ENCODE measurements at regions not wholly inside any gene's neighbourhood (a gene's known extent, or its start where the extent isn't known, plus 50 kb on each side); places are given as distances from the start of the nearest gene placed in this dataset.

DNA sequence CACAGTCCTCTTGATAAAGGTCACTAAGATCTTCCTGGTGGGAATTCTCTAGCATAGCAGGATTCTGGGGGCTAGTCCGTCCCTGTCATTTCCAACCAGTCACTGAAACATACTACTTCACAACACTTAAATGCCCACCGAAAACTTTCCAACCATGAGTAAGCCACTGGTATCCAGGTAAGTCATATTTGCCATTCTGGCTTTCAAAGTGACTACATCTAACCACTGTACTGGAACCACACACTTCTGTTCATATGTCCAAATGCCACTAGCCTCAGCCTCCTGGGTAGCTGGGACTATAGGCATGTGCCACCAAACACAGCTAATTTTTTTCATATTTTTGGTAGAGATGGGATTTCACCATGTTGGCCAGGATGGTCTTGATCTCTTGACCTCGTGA is 64.3 kb upstream of the VANGL1 start:
- no peak for DNase-seq (ENCODE audit: low read depth)
- H3K4me3 ChIP-seq (ENCODE audit: low read depth, low read length), result no peak overlapping the region
- TF ChIP-seq, protein P1, sequence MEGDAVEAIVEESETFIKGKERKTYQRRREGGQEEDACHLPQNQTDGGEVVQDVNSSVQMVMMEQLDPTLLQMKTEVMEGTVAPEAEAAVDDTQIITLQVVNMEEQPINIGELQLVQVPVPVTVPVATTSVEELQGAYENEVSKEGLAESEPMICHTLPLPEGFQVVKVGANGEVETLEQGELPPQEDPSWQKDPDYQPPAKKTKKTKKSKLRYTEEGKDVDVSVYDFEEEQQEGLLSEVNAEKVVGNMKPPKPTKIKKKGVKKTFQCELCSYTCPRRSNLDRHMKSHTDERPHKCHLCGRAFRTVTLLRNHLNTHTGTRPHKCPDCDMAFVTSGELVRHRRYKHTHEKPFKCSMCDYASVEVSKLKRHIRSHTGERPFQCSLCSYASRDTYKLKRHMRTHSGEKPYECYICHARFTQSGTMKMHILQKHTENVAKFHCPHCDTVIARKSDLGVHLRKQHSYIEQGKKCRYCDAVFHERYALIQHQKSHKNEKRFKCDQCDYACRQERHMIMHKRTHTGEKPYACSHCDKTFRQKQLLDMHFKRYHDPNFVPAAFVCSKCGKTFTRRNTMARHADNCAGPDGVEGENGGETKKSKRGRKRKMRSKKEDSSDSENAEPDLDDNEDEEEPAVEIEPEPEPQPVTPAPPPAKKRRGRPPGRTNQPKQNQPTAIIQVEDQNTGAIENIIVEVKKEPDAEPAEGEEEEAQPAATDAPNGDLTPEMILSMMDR (IDR thresholded peaks at IDR 0.05; ENCODE audit: insufficient read depth, low read depth, low read length), result no peak

GRCh38 chr1:115575661-115576060 is 66.1 kb upstream of the VANGL1 start:
- no peak overlapping the region for H3K4me3 ChIP-seq (ENCODE audit: low read depth, low read length)
- no peak for DNase-seq (ENCODE audit: low read depth)
- TF ChIP-seq, protein P1 (IDR thresholded peaks at IDR 0.05; ENCODE audit: insufficient read depth, low read depth, low read length), result no peak

GRCh38 chr1:115572710-115573109 is 69.1 kb upstream of the VANGL1 start:
- no peak for DNase-seq (ENCODE audit: low read depth)
- TF ChIP-seq, protein P1 (IDR thresholded peaks at IDR 0.05; ENCODE audit: insufficient read depth, low read depth, low read length), result no peak
- no peak overlapping the region for H3K4me3 ChIP-seq (ENCODE audit: low read depth, low read length)

GRCh38 chr1:115567431-115567830 is 74.3 kb upstream of the VANGL1 start:
- DNase-seq (ENCODE audit: low read depth), result no peak
- TF ChIP-seq, protein P1 (IDR thresholded peaks at IDR 0.05; ENCODE audit: insufficient read depth, low read depth, low read length), result no peak
- H3K4me3 ChIP-seq (ENCODE audit: low read depth, low read length), result no peak overlapping the region

- TF ChIP-seq, protein P1 (IDR thresholded peaks at IDR 0.05; ENCODE audit: insufficient read depth, low read depth, low read length), result no peak
- DNase-seq (ENCODE audit: low read depth), result no peak
- H3K4me3 ChIP-seq (ENCODE audit: low read depth, low read length), result no peak overlapping the region
Measured at GRCh38 chr1:115565791-115566190, 76.0 kb upstream of the VANGL1 start.

DNA sequence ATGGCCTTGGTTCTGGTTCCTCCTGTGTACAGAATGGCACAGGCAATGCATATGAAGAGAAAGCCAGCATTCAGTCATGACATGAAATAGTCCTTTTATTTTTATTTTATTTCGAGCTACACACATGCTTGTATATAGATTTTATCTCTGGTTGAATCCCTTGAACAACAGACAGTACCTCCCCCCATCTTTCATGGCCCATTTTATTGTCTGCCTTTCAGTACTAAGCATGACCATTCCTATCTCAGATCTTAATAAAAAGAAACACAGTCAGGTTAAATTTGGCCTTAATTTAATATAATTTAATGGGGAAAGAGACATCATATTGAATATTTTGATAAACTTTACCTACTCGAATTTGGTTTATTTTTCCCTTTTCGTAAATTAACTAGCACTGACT is 76.4 kb upstream of the VANGL1 start:
- no peak for DNase-seq (ENCODE audit: low read depth)
- TF ChIP-seq, protein P1 (IDR thresholded peaks at IDR 0.05; ENCODE audit: insufficient read depth, low read depth, low read length), result no peak
- H3K4me3 ChIP-seq (ENCODE audit: low read depth, low read length), result no peak overlapping the region

GRCh38 chr1:115564201-115564600 is 77.6 kb upstream of the VANGL1 start:
- TF ChIP-seq, protein P1 (IDR thresholded peaks at IDR 0.05; ENCODE audit: insufficient read depth, low read depth, low read length), result no peak
- DNase-seq (ENCODE audit: low read depth), result no peak
- H3K4me3 ChIP-seq (ENCODE audit: low read depth, low read length), result no peak overlapping the region
